ENCODE measurements at regions not wholly inside any gene's neighbourhood (a gene's known extent, or its start where the extent isn't known, plus 50 kb on each side); places are given as distances from the start of the nearest gene placed in this dataset.

GRCh38 chr15:66838671-66839239, 136.7 kb downstream of the SMAD6 start:
- TF ChIP-seq CTCF (IDR thresholded peaks at IDR 0.05): no peak
- DNase-seq (ENCODE audit: low spot score): no peak
- ATAC-seq (ENCODE audit: low FRiP score): no peak

GRCh38 chr15:66839506-66840112, 137.6 kb downstream of the SMAD6 start:
- TF ChIP-seq CTCF (IDR thresholded peaks at IDR 0.05): no peak
- DNase-seq (ENCODE audit: low spot score): no peak
- no peak for ATAC-seq (ENCODE audit: low FRiP score)

GRCh38 chr15:66840615-66841390, 138.8 kb downstream of the SMAD6 start:
- no peak for TF ChIP-seq CTCF (IDR thresholded peaks at IDR 0.05)
- DNase-seq (ENCODE audit: low spot score) (no peak), ATAC-seq (ENCODE audit: low FRiP score) (no peak)

- peak; percentile 97 for ATAC-seq (ENCODE audit: low FRiP score)
- TF ChIP-seq CTCF (IDR thresholded peaks at IDR 0.05): no peak
- peak; percentile 59 for DNase-seq (ENCODE audit: low spot score)
Observed at GRCh38 chr15:66841953-66842681, 140.1 kb downstream of the SMAD6 start.

- DNase-seq (ENCODE audit: low spot score): peak; percentile 43
- ATAC-seq (ENCODE audit: low FRiP score): peak; percentile 66
- no peak for TF ChIP-seq CTCF (IDR thresholded peaks at IDR 0.05)
Observed at GRCh38 chr15:66842710-66843441, 140.8 kb downstream of the SMAD6 start.

- TF ChIP-seq CTCF (IDR thresholded peaks at IDR 0.05): no peak
- DNase-seq (ENCODE audit: low spot score): no peak
- ATAC-seq (ENCODE audit: low FRiP score): no peak
Observed at GRCh38 chr15:66843581-66843980, 141.5 kb downstream of the SMAD6 start.

Measured in omental fat pad (tissue), 3 donors.